Colonic mucosa (tissue), 4 donors: ENCODE measurements at regions not wholly inside any gene's neighbourhood (a gene's known extent, or its start where the extent isn't known, plus 50 kb on each side); places are given as distances from the start of the nearest gene placed in this dataset.

Source experiments
- DNase-seq: peaks from one replicate; pipeline ENCODE4 v3.0.0-alpha.2; 2020
- H3K27ac ChIP-seq: fragments of 200-600 bp; one replicate; pipeline ENCODE4 v1.8.0; 2021
- H3K27me3 ChIP-seq: fragments of 200-600 bp; one replicate; pipeline ENCODE4 v1.8.0; 2021
- H3K36me3 ChIP-seq: fragments of 200-600 bp; one replicate; pipeline ENCODE4 v1.8.0; 2021
- H3K4me1 ChIP-seq: fragments of 200-600 bp; one replicate; pipeline ENCODE4 v1.8.0; 2021; ENCODE audit warnings: mild to moderate bottlenecking
- H3K4me3 ChIP-seq: fragments of 200-600 bp; one replicate; pipeline ENCODE4 v1.8.0; 2021
- H3K9ac ChIP-seq, 2 donors: one replicate each; pipeline ENCODE4 v1.7.0; 2013; ENCODE audit warnings: control low read depth in 2 of 2, low read depth in 2 of 2, low read length in 2 of 2
- H3K9me3 ChIP-seq: fragments of 200-600 bp; one replicate; pipeline ENCODE4 v1.8.0; 2021
- intact Hi-C: fragments of 100-400 bp; cut with DNase I; formaldehyde crosslinking; loops from one replicate; pipeline ENCODE4 v1.14.1; 2022
- TF ChIP-seq, protein P1 (sequence below): fragments of 200-600 bp; IDR thresholded peaks from one replicate; pipeline ENCODE4 v1.8.0; 2022; ENCODE audit warnings: antibody characterized with exemption, mild to moderate bottlenecking
- donor health status: healthy.
- donor health status: DM: no; HTN: no; CAD: no.
- donor health status: DM: no; HTN: no; CAD: no.

DNA sequence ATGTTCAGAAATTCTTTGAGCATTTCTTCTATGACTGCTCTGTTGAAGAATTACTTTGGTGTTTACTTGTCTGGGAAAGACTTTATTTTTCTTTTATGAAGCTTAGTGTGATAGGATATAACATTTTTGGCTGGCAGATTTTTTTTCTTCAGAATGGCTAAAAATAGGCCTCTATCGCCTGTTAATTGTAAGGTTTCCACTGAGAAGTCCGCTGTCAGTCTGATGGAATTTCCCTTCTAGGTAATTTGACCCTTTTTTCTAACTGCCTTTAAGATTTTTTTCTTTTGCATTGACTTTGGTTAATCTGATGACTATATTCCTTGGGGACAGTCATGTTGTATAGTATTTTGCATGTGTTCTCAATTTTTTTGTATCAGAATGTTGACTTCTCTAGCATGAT lies 590.7 kb downstream of the ADCYAP1 start:
- Histone ChIP-seq H3K27me3 (no peaks in the 10 kb centered on the region), H3K9ac (no peak overlapping the region), H3K36me3 (no peaks in the 10 kb centered on the region), H3K9me3 (no peaks in the 10 kb centered on the region), H3K4me1 (no peaks in the 10 kb centered on the region), H3K4me3 (no peak overlapping the region), H3K27ac (no peak overlapping the region)
- intact Hi-C loops, result no loop called here
- TF ChIP-seq, protein P1, sequence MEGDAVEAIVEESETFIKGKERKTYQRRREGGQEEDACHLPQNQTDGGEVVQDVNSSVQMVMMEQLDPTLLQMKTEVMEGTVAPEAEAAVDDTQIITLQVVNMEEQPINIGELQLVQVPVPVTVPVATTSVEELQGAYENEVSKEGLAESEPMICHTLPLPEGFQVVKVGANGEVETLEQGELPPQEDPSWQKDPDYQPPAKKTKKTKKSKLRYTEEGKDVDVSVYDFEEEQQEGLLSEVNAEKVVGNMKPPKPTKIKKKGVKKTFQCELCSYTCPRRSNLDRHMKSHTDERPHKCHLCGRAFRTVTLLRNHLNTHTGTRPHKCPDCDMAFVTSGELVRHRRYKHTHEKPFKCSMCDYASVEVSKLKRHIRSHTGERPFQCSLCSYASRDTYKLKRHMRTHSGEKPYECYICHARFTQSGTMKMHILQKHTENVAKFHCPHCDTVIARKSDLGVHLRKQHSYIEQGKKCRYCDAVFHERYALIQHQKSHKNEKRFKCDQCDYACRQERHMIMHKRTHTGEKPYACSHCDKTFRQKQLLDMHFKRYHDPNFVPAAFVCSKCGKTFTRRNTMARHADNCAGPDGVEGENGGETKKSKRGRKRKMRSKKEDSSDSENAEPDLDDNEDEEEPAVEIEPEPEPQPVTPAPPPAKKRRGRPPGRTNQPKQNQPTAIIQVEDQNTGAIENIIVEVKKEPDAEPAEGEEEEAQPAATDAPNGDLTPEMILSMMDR, result no peak
- DNase-seq, result no peak

DNA sequence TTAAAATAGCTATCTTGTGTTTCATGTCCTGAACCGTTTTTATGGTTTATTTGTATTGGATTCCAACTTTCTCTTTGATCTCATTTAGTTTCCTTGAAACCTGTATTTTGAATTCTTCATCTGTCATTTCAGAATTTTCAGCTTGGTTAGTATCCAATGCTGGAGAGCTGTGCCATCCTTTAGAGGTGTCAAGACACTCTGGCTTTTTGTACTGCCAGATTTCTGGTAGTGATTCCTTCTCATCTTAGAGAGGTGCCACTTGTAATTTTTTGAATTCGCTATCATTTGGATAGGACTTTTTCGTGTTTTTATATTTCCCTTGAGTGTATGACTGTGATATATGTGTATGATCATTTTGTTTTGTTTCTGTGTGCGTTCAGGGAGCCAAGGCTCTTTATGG lies 591.4 kb downstream of the ADCYAP1 start:
- Histone ChIP-seq H3K27ac (no peak overlapping the region), H3K9me3 (no peaks in the 10 kb centered on the region), H3K9ac (no peak overlapping the region), H3K36me3 (no peaks in the 10 kb centered on the region), H3K4me1 (no peaks in the 10 kb centered on the region), H3K4me3 (no peak overlapping the region), H3K27me3 (no peaks in the 10 kb centered on the region)
- intact Hi-C loops, result no loop called here
- TF ChIP-seq, protein P1, result no peak
- no peak for DNase-seq

DNA sequence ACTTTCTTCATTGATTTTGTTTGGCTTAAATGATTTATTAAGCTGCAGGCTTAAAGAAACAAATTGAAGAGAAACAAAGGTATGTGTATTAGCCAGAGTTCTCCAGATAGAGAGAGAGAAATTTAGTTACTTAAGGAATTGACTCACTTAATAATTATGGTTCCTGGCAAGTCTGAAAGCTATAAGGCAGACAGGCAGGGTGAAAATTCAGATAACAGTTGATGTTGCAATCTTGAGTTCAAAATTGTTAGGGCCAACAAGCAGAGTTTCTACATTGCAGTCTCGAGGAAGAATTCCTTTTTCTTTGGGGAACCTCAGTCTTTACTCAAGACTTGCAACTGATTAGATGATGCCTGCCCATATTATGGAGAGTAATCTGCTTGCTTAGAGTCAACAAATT lies 593.5 kb downstream of the ADCYAP1 start:
- H3K9ac ChIP-seq, result no peak overlapping the region
- intact Hi-C loops, result no loop called here
- no peaks in the 10 kb centered on the region for H3K4me1 ChIP-seq
- no peak overlapping the region for H3K4me3 ChIP-seq
- TF ChIP-seq, protein P1, result no peak
- H3K27ac ChIP-seq, result no peak overlapping the region
- DNase-seq, result no peak
- no peaks in the 10 kb centered on the region for H3K9me3 ChIP-seq
- no peaks in the 10 kb centered on the region for H3K36me3 ChIP-seq
- no peaks in the 10 kb centered on the region for H3K27me3 ChIP-seq

DNA sequence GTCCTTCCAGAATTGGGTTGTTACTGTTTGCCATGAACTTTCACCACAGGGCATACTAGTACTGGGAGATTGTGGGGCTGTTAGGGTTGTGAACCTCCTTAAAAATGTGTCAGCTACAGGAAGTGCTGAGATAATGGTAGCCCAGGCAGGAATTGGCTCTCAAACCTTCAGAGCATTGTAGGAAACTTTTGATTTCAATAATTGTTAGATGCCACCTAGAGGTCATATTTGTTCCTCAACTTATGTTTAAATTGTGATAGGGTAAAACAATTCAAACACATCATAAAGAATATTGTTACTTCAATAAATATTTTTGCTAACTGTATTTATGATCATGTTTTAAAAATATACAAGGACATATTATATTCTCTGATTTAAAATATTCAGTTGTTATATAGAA lies 594.6 kb downstream of the ADCYAP1 start:
- DNase-seq, result no peak
- intact Hi-C loops, result no loop called here
- TF ChIP-seq, protein P1, result no peak

DNA sequence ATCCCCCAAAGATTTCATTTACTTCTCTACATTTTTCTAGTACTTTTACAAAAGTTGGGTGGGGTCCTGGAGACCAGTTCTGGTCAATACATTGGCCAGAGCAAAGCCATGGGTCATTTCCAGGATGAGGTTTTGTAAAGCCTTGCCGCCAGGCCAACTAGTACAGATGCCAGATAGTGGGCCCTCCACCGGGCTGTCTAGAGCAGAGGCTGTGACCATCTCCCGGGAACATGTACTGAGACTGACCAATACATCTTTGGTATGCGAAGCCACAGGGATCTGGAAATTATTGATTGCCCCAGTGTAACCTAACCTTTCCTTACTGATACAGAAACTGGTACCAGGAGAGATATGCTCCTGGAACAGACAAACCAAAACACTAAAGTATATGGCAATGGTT lies 599.2 kb downstream of the ADCYAP1 start:
- H3K9ac ChIP-seq, result no peak overlapping the region
- H3K9me3 ChIP-seq, result no peaks in the 10 kb centered on the region
- H3K4me1 ChIP-seq, result no peaks in the 10 kb centered on the region
- TF ChIP-seq, protein P1, result no peak
- no peaks in the 10 kb centered on the region for H3K36me3 ChIP-seq
- intact Hi-C loops, result no loop called here
- no peak overlapping the region for H3K4me3 ChIP-seq
- H3K27me3 ChIP-seq, result no peaks in the 10 kb centered on the region
- no peak overlapping the region for H3K27ac ChIP-seq
- DNase-seq, result no peak

More for the DNA sequence above, 594.6 kb downstream of the ADCYAP1 start:
- H3K27me3 ChIP-seq, result no peaks in the 10 kb centered on the region
- no peaks in the 10 kb centered on the region for H3K9me3 ChIP-seq
- no peak overlapping the region for H3K9ac ChIP-seq
- H3K4me1 ChIP-seq, result no peaks in the 10 kb centered on the region
- H3K4me3 ChIP-seq, result no peak overlapping the region
- no peak overlapping the region for H3K27ac ChIP-seq
- no peaks in the 10 kb centered on the region for H3K36me3 ChIP-seq

DNA sequence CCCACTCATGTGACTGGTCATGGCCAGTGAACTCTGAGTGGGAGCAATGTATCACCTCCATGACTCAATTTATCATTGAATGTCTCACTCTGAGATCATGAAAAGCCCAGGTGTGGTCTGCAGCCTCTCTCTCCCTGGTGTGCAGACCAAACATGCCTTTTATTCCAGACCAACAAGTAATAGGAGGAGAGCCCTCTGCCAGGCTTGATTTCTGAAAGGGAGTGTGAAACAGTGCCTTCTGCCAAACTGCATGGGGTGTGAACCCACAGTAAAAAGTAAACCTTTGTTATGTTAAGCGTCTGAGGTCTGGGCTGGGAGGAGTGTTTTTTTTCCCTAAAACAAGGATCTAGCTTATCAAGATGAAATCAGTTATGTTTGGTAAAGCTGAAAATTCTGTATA lies 601.2 kb downstream of the ADCYAP1 start:
- Histone ChIP-seq H3K36me3 (no peaks in the 10 kb centered on the region), H3K27me3 (no peaks in the 10 kb centered on the region), H3K27ac (no peak overlapping the region), H3K4me1 (no peaks in the 10 kb centered on the region), H3K4me3 (no peak overlapping the region), H3K9me3 (no peaks in the 10 kb centered on the region), H3K9ac (no peak overlapping the region)
- no peak for DNase-seq
- TF ChIP-seq, protein P1, result no peak
- intact Hi-C loops, result no loop called here
